ENCODE measurements at regions not wholly inside any gene's neighbourhood (a gene's known extent, or its start where the extent isn't known, plus 50 kb on each side); places are given as distances from the start of the nearest gene placed in this dataset.

DNA sequence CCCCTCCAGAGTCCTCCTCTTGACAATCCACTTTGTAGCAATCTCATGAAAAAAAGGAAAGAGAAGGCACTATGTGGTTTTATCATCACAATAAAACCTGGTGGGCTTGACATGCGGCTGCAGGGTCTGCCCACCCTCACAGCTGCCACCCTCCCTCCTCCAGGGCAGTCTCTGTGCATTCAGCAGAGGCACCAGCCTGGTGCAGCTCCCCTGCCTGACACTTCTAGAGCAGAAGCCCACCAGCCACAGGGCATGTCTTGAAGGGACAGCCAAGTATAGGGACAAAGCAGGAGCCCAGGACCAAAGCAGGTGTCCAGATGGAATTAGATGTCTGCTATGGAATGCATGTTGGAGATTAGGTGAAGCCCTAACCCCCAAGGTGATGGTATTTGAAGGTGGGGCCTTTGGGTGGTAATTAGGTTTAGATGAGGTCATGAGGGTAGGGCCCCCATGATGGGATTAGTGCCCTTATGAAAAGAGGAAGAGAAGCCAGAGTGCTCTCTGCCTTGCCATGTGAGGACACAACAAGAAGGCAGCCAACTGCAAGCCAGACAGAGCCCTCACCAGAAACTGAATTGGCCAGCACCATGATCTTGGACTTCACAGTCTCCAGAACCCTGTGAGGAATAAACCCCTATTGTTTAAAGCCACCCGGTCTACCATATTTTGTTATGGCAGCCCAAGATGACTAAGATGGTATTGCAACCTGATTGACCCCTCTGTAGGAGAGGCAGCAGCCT, 86.9 kb downstream of the MCFD2 start:
- FAIRE-seq (no peak), DNase-seq (ENCODE audit: low read depth, low spot score) (no peak)
- Histone ChIP-seq H3K9ac (replicated peaks; ENCODE audit: extremely low read depth, insufficient read depth, low read length) (no peak overlapping the region), H3K4me1 (ENCODE audit: control insufficient read depth, extremely low read depth, insufficient read depth, low read length) (no peaks in the 10 kb centered on the region), H4K20me1 (replicated peaks; ENCODE audit: control insufficient read depth, extremely low read depth, insufficient read depth, low read length) (no peaks in the 10 kb centered on the region), H3K9me1 (replicated peaks; ENCODE audit: control insufficient read depth, extremely low read depth, insufficient read depth, low read length) (no peaks in the 10 kb centered on the region), H3K79me2 (ENCODE audit: control insufficient read depth, insufficient read depth, low read length) (no peaks in the 10 kb centered on the region), H3K9me3 (replicated peaks; ENCODE audit: control insufficient read depth, insufficient read depth, low read length) (no peaks in the 10 kb centered on the region), H3K4me3 (replicated peaks in 1 of 3; ENCODE audit: insufficient read depth in 1 of 3, low read depth in 1 of 3, low read length in 3 of 3) (no peak overlapping the region), H3K36me3 (ENCODE audit: control insufficient read depth in 2 of 2, extremely low read depth in 1 of 2, insufficient read depth in 2 of 2, low read length in 2 of 2) (no peaks in the 10 kb centered on the region), H2AFZ (ENCODE audit: low read depth, low read length) (no peak overlapping the region), H3K27ac (ENCODE audit: insufficient read depth, low read depth, low read length) (no peak overlapping the region), H3K4me2 (ENCODE audit: insufficient read depth, low read length) (no peak overlapping the region), H3K27me3 (ENCODE audit: control insufficient read depth in 2 of 2, insufficient read depth in 2 of 2, low read length in 2 of 2) (no peaks in the 10 kb centered on the region)
- intact Hi-C loops (cut with micrococcal nuclease): no loop called here
- dilution Hi-C loops (cut with MboI; ENCODE audit: extremely low pct_ligation_motif_present, low sequenced_read_pairs): no loop called here
- no TSS peak for BruUV-seq (replicated peaks)
- TF ChIP-seq POLR2A (IDR thresholded peaks at IDR 0.05; ENCODE audit: low read depth, low read length) (no peak), POLR2AphosphoS5 (IDR thresholded peaks at IDR 0.05; ENCODE audit: insufficient read depth, low read depth, low read length) (no peak), GATA2 (IDR thresholded peaks at IDR 0.05; ENCODE audit: insufficient read depth, insufficient read length, low read depth, low read length) (no peak), JUN (IDR thresholded peaks at IDR 0.05; ENCODE audit: borderline replicate concordance, insufficient read depth, insufficient read length, low read depth) (no peak), FOS (IDR thresholded peaks at IDR 0.05; ENCODE audit: borderline replicate concordance, insufficient read depth, low read length) (no peak), MYC (IDR thresholded peaks at IDR 0.05; ENCODE audit: low read depth, low read length) (no peak), EZH2 (IDR thresholded peaks at IDR 0.05; ENCODE audit: borderline replicate concordance, low read depth, low read length, severe bottlenecking) (no peak)
- TF ChIP-seq, protein P1, sequence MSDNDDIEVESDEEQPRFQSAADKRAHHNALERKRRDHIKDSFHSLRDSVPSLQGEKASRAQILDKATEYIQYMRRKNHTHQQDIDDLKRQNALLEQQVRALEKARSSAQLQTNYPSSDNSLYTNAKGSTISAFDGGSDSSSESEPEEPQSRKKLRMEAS (IDR thresholded peaks at IDR 0.05; ENCODE audit: insufficient read depth, insufficient read length): no peak
- TF ChIP-seq, protein P2, sequence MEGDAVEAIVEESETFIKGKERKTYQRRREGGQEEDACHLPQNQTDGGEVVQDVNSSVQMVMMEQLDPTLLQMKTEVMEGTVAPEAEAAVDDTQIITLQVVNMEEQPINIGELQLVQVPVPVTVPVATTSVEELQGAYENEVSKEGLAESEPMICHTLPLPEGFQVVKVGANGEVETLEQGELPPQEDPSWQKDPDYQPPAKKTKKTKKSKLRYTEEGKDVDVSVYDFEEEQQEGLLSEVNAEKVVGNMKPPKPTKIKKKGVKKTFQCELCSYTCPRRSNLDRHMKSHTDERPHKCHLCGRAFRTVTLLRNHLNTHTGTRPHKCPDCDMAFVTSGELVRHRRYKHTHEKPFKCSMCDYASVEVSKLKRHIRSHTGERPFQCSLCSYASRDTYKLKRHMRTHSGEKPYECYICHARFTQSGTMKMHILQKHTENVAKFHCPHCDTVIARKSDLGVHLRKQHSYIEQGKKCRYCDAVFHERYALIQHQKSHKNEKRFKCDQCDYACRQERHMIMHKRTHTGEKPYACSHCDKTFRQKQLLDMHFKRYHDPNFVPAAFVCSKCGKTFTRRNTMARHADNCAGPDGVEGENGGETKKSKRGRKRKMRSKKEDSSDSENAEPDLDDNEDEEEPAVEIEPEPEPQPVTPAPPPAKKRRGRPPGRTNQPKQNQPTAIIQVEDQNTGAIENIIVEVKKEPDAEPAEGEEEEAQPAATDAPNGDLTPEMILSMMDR (IDR thresholded peaks at IDR 0.05; ENCODE audit: extremely low read depth in 1 of 2, insufficient read depth in 1 of 2, low read depth in 1 of 2, low read length in 2 of 2): no peak
- CTCF ChIA-PET: no interaction called here
- POLR2A ChIA-PET: no interaction called here
